ENCODE measurements at regions not wholly inside any gene's neighbourhood (a gene's known extent, or its start where the extent isn't known, plus 50 kb on each side); places are given as distances from the start of the nearest gene placed in this dataset.
A peak's percentile ranks its signal among the peaks of the same experiment; 100 is the strongest.
"Not testable (repeated sequence)": the region's sequence is repeated elsewhere in the genome, so short reads cannot be mapped to it uniquely, and the experiment has no call there.

GRCh38 chr21:8244723-8245641, 2276.4 kb upstream of the TPTE start:
- not testable (repeated sequence) for H3K4me3 ChIP-seq, H3K4me1 ChIP-seq, H3K27ac ChIP-seq, H3K9me3 ChIP-seq, H3K27me3 ChIP-seq, H3K36me3 ChIP-seq
- WGBS, 2 donors (ENCODE audit: low coverage in 1 of 2), result no CpG with 5 or more reads among the region's 49 CpGs
- peak; percentile 76 for ATAC-seq

GRCh38 chr21:8245642-8246402, 2275.6 kb upstream of the TPTE start:
- not testable (repeated sequence) for H3K27ac ChIP-seq, H3K36me3 ChIP-seq
- no CpG with 5 or more reads among the region's 40 CpGs for WGBS, 2 donors (ENCODE audit: low coverage in 1 of 2)

GRCh38 chr21:8251701-8252100, 2269.7 kb upstream of the TPTE start:
- not testable (repeated sequence) for H3K27me3 ChIP-seq, H3K4me1 ChIP-seq, H3K36me3 ChIP-seq, H3K4me3 ChIP-seq, ATAC-seq, H3K27ac ChIP-seq, H3K9me3 ChIP-seq
- WGBS, 2 donors (ENCODE audit: low coverage in 1 of 2), result no CpG with 5 or more reads among the region's 64 CpGs

More at GRCh38 chr21:8245642-8246402, 2275.6 kb upstream of the TPTE start:
- not testable (repeated sequence) for H3K4me1 ChIP-seq, H3K4me3 ChIP-seq, H3K27me3 ChIP-seq, H3K9me3 ChIP-seq
- peak; percentile 79 for ATAC-seq

DNA sequence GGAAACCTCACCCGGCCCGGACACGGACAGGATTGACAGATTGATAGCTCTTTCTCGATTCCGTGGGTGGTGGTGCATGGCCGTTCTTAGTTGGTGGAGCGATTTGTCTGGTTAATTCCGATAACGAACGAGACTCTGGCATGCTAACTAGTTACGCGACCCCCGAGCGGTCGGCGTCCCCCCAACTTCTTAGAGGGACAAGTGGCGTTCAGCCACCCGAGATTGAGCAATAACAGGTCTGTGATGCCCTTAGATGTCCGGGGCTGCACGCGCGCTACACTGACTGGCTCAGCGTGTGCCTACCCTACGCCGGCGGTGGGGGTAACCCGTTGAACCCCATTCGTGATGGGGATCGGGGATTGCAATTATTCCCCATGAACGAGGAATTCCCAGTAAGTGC, 2266.3 kb upstream of the TPTE start:
- no CpG with 5 or more reads among the region's 30 CpGs for WGBS, 2 donors (ENCODE audit: low coverage in 1 of 2)
- H3K27me3 ChIP-seq, H3K4me1 ChIP-seq, H3K27ac ChIP-seq, H3K9me3 ChIP-seq, ATAC-seq, H3K4me3 ChIP-seq, H3K36me3 ChIP-seq: not testable (repeated sequence)

- not testable (repeated sequence) for H3K27me3 ChIP-seq, H3K4me1 ChIP-seq, ATAC-seq, H3K27ac ChIP-seq, H3K9me3 ChIP-seq, H3K4me3 ChIP-seq, H3K36me3 ChIP-seq
- WGBS, 2 donors (ENCODE audit: low coverage in 1 of 2), result no CpG with 5 or more reads among the region's 143 CpGs
Measured at GRCh38 chr21:8257083-8257799, 2264.1 kb upstream of the TPTE start.

DNA sequence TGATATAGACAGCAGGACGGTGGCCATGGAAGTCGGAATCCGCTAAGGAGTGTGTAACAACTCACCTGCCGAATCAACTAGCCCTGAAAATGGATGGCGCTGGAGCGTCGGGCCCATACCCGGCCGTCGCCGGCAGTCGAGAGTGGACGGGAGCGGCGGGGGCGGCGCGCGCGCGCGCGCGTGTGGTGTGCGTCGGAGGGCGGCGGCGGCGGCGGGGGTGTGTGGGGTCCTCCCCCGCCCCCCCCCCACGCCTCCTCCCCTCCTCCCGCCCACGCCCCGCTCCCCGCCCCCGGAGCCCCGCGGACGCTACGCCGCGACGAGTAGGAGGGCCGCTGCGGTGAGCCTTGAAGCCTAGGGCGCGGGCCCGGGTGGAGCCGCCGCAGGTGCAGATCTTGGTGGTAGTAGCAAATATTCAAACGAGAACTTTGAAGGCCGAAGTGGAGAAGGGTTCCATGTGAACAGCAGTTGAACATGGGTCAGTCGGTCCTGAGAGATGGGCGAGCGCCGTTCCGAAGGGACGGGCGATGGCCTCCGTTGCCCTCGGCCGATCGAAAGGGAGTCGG, 2261.2 kb upstream of the TPTE start:
- not testable (repeated sequence) for H3K9me3 ChIP-seq, H3K4me1 ChIP-seq, H3K27ac ChIP-seq, ATAC-seq, H3K4me3 ChIP-seq, H3K27me3 ChIP-seq, H3K36me3 ChIP-seq
- WGBS, 2 donors (ENCODE audit: low coverage in 1 of 2), result no CpG with 5 or more reads among the region's 66 CpGs

Small RNAs in the stretch of these regions (small RNA-seq; reads per million reads assigned to genes)
- gene MIR3648-1, result 0 reads per million in 4 donors
- 0 reads per million in 4 donors for gene MIR3687-1
- 0 reads per million in 4 donors for gene MIR6724-1
- 0 reads per million in 4 donors for gene MIR6724-2
- gene RF01518, result 0 reads per million in 4 donors
- gene RNA5-8SN2, result 0 reads per million in 4 donors

Data from gastroesophageal sphincter (tissue), 4 donors.